Coronary artery (tissue), 2 donors: ENCODE measurements at regions not wholly inside any gene's neighbourhood (a gene's known extent, or its start where the extent isn't known, plus 50 kb on each side); places are given as distances from the start of the nearest gene placed in this dataset.

Experiments used
- DNase-seq: peaks from one replicate; pipeline ENCODE4 v3.0.0-alpha.2; 2017; ENCODE audit warnings: low spot score
- H3K27ac ChIP-seq, 2 donors: fragments of 200-600 bp; sonication (generic); one replicate each; pipeline ENCODE4 v1.5.1; 2016 to 2019
- H3K4me3 ChIP-seq: fragments of 200-600 bp; sonication (generic); 2 replicates; pipeline ENCODE4 v1.5.1; 2016; ENCODE audit warnings: mild to moderate bottlenecking, moderate library complexity
- TF ChIP-seq, protein P1 (sequence below): fragments of 200-600 bp; sonication (generic); IDR thresholded peaks from one replicate; pipeline ENCODE4 v1.5.1; 2019; ENCODE audit warnings: antibody characterized with exemption

- DNase-seq: no peak
- TF ChIP-seq, protein P1, sequence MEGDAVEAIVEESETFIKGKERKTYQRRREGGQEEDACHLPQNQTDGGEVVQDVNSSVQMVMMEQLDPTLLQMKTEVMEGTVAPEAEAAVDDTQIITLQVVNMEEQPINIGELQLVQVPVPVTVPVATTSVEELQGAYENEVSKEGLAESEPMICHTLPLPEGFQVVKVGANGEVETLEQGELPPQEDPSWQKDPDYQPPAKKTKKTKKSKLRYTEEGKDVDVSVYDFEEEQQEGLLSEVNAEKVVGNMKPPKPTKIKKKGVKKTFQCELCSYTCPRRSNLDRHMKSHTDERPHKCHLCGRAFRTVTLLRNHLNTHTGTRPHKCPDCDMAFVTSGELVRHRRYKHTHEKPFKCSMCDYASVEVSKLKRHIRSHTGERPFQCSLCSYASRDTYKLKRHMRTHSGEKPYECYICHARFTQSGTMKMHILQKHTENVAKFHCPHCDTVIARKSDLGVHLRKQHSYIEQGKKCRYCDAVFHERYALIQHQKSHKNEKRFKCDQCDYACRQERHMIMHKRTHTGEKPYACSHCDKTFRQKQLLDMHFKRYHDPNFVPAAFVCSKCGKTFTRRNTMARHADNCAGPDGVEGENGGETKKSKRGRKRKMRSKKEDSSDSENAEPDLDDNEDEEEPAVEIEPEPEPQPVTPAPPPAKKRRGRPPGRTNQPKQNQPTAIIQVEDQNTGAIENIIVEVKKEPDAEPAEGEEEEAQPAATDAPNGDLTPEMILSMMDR: no peak
- H3K4me3 ChIP-seq: no peak overlapping the region
- H3K27ac ChIP-seq: no peak overlapping the region
Observed at GRCh38 chr14:66085224-66085623, 400.9 kb upstream of the CCDC196 start.

DNA sequence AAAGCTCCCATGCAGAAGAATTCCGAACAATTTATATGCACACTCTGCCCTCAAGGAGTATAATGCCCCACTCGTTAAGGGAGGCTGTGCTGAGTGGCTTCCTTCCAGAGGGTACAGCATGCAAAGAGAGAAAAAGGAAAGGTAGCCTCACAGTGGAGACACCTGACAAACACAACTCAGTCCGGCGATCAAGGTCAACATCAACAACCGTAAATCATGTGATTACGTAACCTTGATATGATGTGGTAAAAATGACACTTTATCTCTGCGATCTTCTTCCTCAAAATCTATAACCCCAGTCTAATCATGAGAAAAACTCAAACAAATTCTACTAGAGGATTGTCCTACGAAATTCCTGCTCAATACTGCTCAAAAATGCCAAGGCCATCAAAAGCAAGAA lies 400.5 kb upstream of the CCDC196 start:
- Histone ChIP-seq H3K27ac (no peak overlapping the region), H3K4me3 (no peak overlapping the region)
- no peak for DNase-seq
- TF ChIP-seq, protein P1: no peak

- no peak overlapping the region for H3K27ac ChIP-seq
- TF ChIP-seq, protein P1: no peak
- no peak overlapping the region for H3K4me3 ChIP-seq
- DNase-seq: no peak
Observed at GRCh38 chr14:66087231-66087630, 398.9 kb upstream of the CCDC196 start.

- no peak overlapping the region for H3K4me3 ChIP-seq
- TF ChIP-seq, protein P1: no peak
- DNase-seq: no peak
- no peak overlapping the region for H3K27ac ChIP-seq
Observed at GRCh38 chr14:66088656-66089055, 397.5 kb upstream of the CCDC196 start.

DNA sequence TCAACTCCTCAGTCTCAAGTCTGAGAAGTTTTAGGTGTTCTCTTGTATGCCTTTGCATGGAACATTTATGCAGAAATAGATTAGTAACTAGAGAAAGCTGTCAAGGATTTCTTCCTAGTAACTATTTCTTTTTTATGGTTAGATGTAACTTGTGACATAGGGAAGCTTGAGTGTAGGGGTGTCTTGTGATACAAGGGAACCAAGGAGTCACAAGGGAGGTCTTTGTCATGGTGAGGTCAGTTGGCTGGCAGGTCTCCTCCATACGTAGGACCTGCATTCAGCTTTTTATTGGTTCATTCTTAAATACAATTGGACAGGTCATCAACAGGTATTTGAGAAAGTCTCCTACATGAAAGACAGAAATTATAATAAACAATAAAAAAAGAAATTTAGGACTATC lies 394.0 kb upstream of the CCDC196 start:
- no peak for DNase-seq
- no peak overlapping the region for H3K27ac ChIP-seq
- no peak overlapping the region for H3K4me3 ChIP-seq
- TF ChIP-seq, protein P1: no peak

- TF ChIP-seq, protein P1: no peak
- DNase-seq: no peak
- H3K27ac ChIP-seq: no peak overlapping the region
- no peak overlapping the region for H3K4me3 ChIP-seq
Observed at GRCh38 chr14:66092748-66093147, 393.4 kb upstream of the CCDC196 start.

GRCh38 chr14:66094001-66094727 lies 392.0 kb upstream of the CCDC196 start:
- H3K4me3 ChIP-seq: no peak overlapping the region
- DNase-seq: no peak
- TF ChIP-seq, protein P1: no peak
- H3K27ac ChIP-seq: no peak overlapping the region
